Naive thymus-derived CD8-positive, alpha-beta T cell (primary cell): ENCODE measurements at regions not wholly inside any gene's neighbourhood (a gene's known extent, or its start where the extent isn't known, plus 50 kb on each side); places are given as distances from the start of the nearest gene placed in this dataset.

Experiments used
- ATAC-seq, 2 donors: fragments of 150-1000 bp; cut with Tn5 transposase in 1 of 2; sonication (Bioruptor Pico), chemical (Tn5 transposase) in 1 of 2; 1 replicate in 1 of 2; 2 replicates in 1 of 2; pipeline ENCODE4 v1.10.0; 2021; ENCODE audit warnings: mild to moderate bottlenecking in 2 of 2, moderate library complexity in 2 of 2
- POLR2A ChIA-PET: fragments of 350-600 bp; sonication (Branson Sonifier 250); formaldehyde crosslinking; loops from one replicate; lab custom pipeline; 2021; ENCODE audit warnings: antibody characterized with exemption; lab: Charles Lee
- DNase-seq, 10 donors: peaks; one replicate each; pipeline versions ENCODE4 v3.0.0 to v3.0.0-alpha.2; 2020 to 2022
- H3K27ac Mint-ChIP-seq, 10 donors: one replicate each; pipeline ENCODE4 v1.8.0; 2020 to 2022; ENCODE audit warnings: mild to moderate bottlenecking in 10 of 10, mixed read lengths in 10 of 10, moderate library complexity in 4 of 10, inconsistent platforms in 1 of 10
- H3K27me3 Mint-ChIP-seq, 5 donors: one replicate each; pipeline ENCODE4 v1.8.0; 2021 to 2022; ENCODE audit warnings: mixed read lengths in 5 of 5
- H3K36me3 Mint-ChIP-seq, 3 donors: one replicate each; pipeline ENCODE4 v1.8.0; 2020 to 2022; ENCODE audit warnings: mixed read lengths in 3 of 3, mild to moderate bottlenecking in 2 of 3, inconsistent platforms in 1 of 3
- H3K4me1 Mint-ChIP-seq, 4 donors: one replicate each; pipeline ENCODE4 v1.8.0; 2021 to 2022; ENCODE audit warnings: mixed read lengths in 4 of 4
- H3K4me3 Mint-ChIP-seq, 10 donors: one replicate each; pipeline ENCODE4 v1.8.0; 2020 to 2022; ENCODE audit warnings: mild to moderate bottlenecking in 10 of 10, mixed read lengths in 10 of 10, moderate library complexity in 6 of 10, inconsistent platforms in 1 of 10
- H3K9me3 Mint-ChIP-seq, 9 donors: one replicate each; pipeline ENCODE4 v1.8.0; 2020 to 2022; ENCODE audit warnings: mixed read lengths in 9 of 9, mild to moderate bottlenecking in 3 of 9, inconsistent platforms in 1 of 9, moderate library complexity in 1 of 9

GRCh38 chr2:120496235-120496634 lies 150.3 kb downstream of the INHBB start:
- Mint-ChIP-seq H3K27me3 (peaks cover 0 to 22% (median 5%) of the 10 kb centered on the region in 5 donors), H3K27ac (no peak overlapping the region), H3K36me3 (no peaks in the 10 kb centered on the region), H3K4me3 (no peak overlapping the region), H3K4me1 (peaks cover 0 to 3% (median 0%) of the 10 kb centered on the region in 4 donors), H3K9me3 (no peaks in the 10 kb centered on the region)
- no peak for DNase-seq
- POLR2A ChIA-PET: no interaction called here
- ATAC-seq: no peak

GRCh38 chr2:120496759-120497158 lies 150.8 kb downstream of the INHBB start:
- POLR2A ChIA-PET: no interaction called here
- no peaks in the 10 kb centered on the region for H3K9me3 Mint-ChIP-seq

GRCh38 chr2:120497261-120497977 lies 151.5 kb downstream of the INHBB start:
- POLR2A ChIA-PET: no interaction called here
- no peaks in the 10 kb centered on the region for H3K36me3 Mint-ChIP-seq
- H3K4me3 Mint-ChIP-seq: no peak overlapping the region
- peaks cover 0 to 2% (median 0%) of the 10 kb centered on the region in 4 donors for H3K4me1 Mint-ChIP-seq
- H3K9me3 Mint-ChIP-seq: no peaks in the 10 kb centered on the region
- H3K27me3 Mint-ChIP-seq: peaks cover 0 to 18% (median 4%) of the 10 kb centered on the region in 5 donors
- no peak for DNase-seq
- H3K27ac Mint-ChIP-seq: no peak overlapping the region
- no peak for ATAC-seq

More at GRCh38 chr2:120496759-120497158, 150.8 kb downstream of the INHBB start:
- no peak overlapping the region for H3K27ac Mint-ChIP-seq
- H3K4me1 Mint-ChIP-seq: peaks cover 0 to 3% (median 0%) of the 10 kb centered on the region in 4 donors
- DNase-seq (no peak), ATAC-seq (no peak)
- no peak overlapping the region for H3K4me3 Mint-ChIP-seq
- H3K27me3 Mint-ChIP-seq: peaks cover 0 to 18% (median 4%) of the 10 kb centered on the region in 5 donors
- H3K36me3 Mint-ChIP-seq: no peaks in the 10 kb centered on the region

GRCh38 chr2:120498121-120498520 lies 152.2 kb downstream of the INHBB start:
- POLR2A ChIA-PET: no interaction called here
- no peak overlapping the region for H3K4me3 Mint-ChIP-seq
- H3K4me1 Mint-ChIP-seq: no peaks in the 10 kb centered on the region
- H3K9me3 Mint-ChIP-seq: no peaks in the 10 kb centered on the region
- ATAC-seq (no peak), DNase-seq (no peak)
- no peak overlapping the region for H3K27ac Mint-ChIP-seq
- H3K27me3 Mint-ChIP-seq: peaks cover 0 to 18% (median 5%) of the 10 kb centered on the region in 5 donors
- no peaks in the 10 kb centered on the region for H3K36me3 Mint-ChIP-seq

GRCh38 chr2:120498576-120499394 lies 152.8 kb downstream of the INHBB start:
- peaks cover 0 to 18% (median 5%) of the 10 kb centered on the region in 5 donors for H3K27me3 Mint-ChIP-seq
- peak overlapping the region in 1 of 10 donors; percentile 7 for H3K4me3 Mint-ChIP-seq
- no peak for DNase-seq
- no peak for ATAC-seq
- H3K4me1 Mint-ChIP-seq: no peaks in the 10 kb centered on the region
- no peaks in the 10 kb centered on the region for H3K36me3 Mint-ChIP-seq
- no peaks in the 10 kb centered on the region for H3K9me3 Mint-ChIP-seq
- POLR2A ChIA-PET: no interaction called here
- H3K27ac Mint-ChIP-seq: no peak overlapping the region

GRCh38 chr2:120499784-120500495 lies 154.0 kb downstream of the INHBB start:
- POLR2A ChIA-PET: no interaction called here
- no peak overlapping the region for H3K4me3 Mint-ChIP-seq
- no peaks in the 10 kb centered on the region for H3K36me3 Mint-ChIP-seq

GRCh38 chr2:120501591-120501990 lies 155.7 kb downstream of the INHBB start:
- Mint-ChIP-seq H3K27me3 (peaks cover 0 to 18% (median 5%) of the 10 kb centered on the region in 5 donors), H3K36me3 (no peaks in the 10 kb centered on the region), H3K27ac (no peak overlapping the region), H3K4me1 (no peaks in the 10 kb centered on the region), H3K9me3 (no peaks in the 10 kb centered on the region), H3K4me3 (no peak overlapping the region)
- ATAC-seq: no peak
- DNase-seq: no peak
- POLR2A ChIA-PET: no interaction called here

More at GRCh38 chr2:120499784-120500495, 154.0 kb downstream of the INHBB start:
- no peaks in the 10 kb centered on the region for H3K9me3 Mint-ChIP-seq
- no peaks in the 10 kb centered on the region for H3K4me1 Mint-ChIP-seq
- ATAC-seq (no peak), DNase-seq (no peak)
- H3K27me3 Mint-ChIP-seq: peaks cover 0 to 18% (median 5%) of the 10 kb centered on the region in 5 donors
- no peak overlapping the region for H3K27ac Mint-ChIP-seq

GRCh38 chr2:120502357-120502756 lies 156.4 kb downstream of the INHBB start:
- peaks cover 0 to 18% (median 5%) of the 10 kb centered on the region in 5 donors for H3K27me3 Mint-ChIP-seq

GRCh38 chr2:120502761-120503160 lies 156.8 kb downstream of the INHBB start:
- POLR2A ChIA-PET: no interaction called here
- H3K4me1 Mint-ChIP-seq: no peaks in the 10 kb centered on the region

More at GRCh38 chr2:120502357-120502756, 156.4 kb downstream of the INHBB start:
- no peak overlapping the region for H3K4me3 Mint-ChIP-seq
- no peak for ATAC-seq
- H3K9me3 Mint-ChIP-seq: no peaks in the 10 kb centered on the region
- no peaks in the 10 kb centered on the region for H3K36me3 Mint-ChIP-seq
- H3K4me1 Mint-ChIP-seq: no peaks in the 10 kb centered on the region
- POLR2A ChIA-PET: no interaction called here
- no peak for DNase-seq
- H3K27ac Mint-ChIP-seq: no peak overlapping the region

GRCh38 chr2:120503206-120503792 lies 157.4 kb downstream of the INHBB start:
- Mint-ChIP-seq H3K36me3 (no peaks in the 10 kb centered on the region), H3K9me3 (no peaks in the 10 kb centered on the region), H3K4me1 (no peaks in the 10 kb centered on the region), H3K4me3 (no peak overlapping the region), H3K27me3 (peaks cover 0 to 18% (median 4%) of the 10 kb centered on the region in 5 donors), H3K27ac (no peak overlapping the region)
- POLR2A ChIA-PET: no interaction called here
- DNase-seq: no peak
- no peak for ATAC-seq

More at GRCh38 chr2:120502761-120503160, 156.8 kb downstream of the INHBB start:
- H3K4me3 Mint-ChIP-seq: no peak overlapping the region
- H3K27ac Mint-ChIP-seq: no peak overlapping the region
- no peaks in the 10 kb centered on the region for H3K9me3 Mint-ChIP-seq
- no peak for ATAC-seq
- H3K36me3 Mint-ChIP-seq: no peaks in the 10 kb centered on the region
- peaks cover 0 to 18% (median 5%) of the 10 kb centered on the region in 5 donors for H3K27me3 Mint-ChIP-seq
- no peak for DNase-seq

- POLR2A ChIA-PET: no interaction called here
- no peaks in the 10 kb centered on the region for H3K4me1 Mint-ChIP-seq
Measured at GRCh38 chr2:120503793-120504571, 158.0 kb downstream of the INHBB start.

More at GRCh38 chr2:120503793-120504571, 158.0 kb downstream of the INHBB start:
- DNase-seq: no peak
- no peak overlapping the region for H3K27ac Mint-ChIP-seq
- no peaks in the 10 kb centered on the region for H3K36me3 Mint-ChIP-seq
- H3K4me3 Mint-ChIP-seq: no peak overlapping the region
- ATAC-seq: no peak
- peaks cover 0 to 17% (median 4%) of the 10 kb centered on the region in 5 donors for H3K27me3 Mint-ChIP-seq
- no peaks in the 10 kb centered on the region for H3K9me3 Mint-ChIP-seq
